RWPE1 (cell line): ENCODE measurements at regions not wholly inside any gene's neighbourhood (a gene's known extent, or its start where the extent isn't known, plus 50 kb on each side); places are given as distances from the start of the nearest gene placed in this dataset.

Experiments
- CTCF ChIA-PET: fragments of 350-600 bp; sonication (Branson Sonifier 250); formaldehyde crosslinking; extraction: SDS; loops from one replicate; lab custom pipeline; 2021; lab: Yijun Ruan, JAX
- POLR2A ChIA-PET: fragments of 400-600 bp; formaldehyde crosslinking; extraction: SDS; loops from one replicate; lab custom pipeline; 2020; ENCODE audit warnings: antibody characterized with exemption; ENCODE audit not compliant: low non-redundant PET; lab: Yijun Ruan, JAX
- DNase-seq: peaks from one replicate; pipeline ENCODE4 v3.0.0; 2012; ENCODE audit warnings: low spot score
- H3K27ac ChIP-seq: fragments of 450-650 bp; 2 replicates; pipeline ENCODE4 v1.5.1; 2017
- CTCF ChIP-seq: fragments of 450-650 bp; conservative IDR thresholded peaks from 2 replicates; pipeline ENCODE4 v1.5.1; 2017; ENCODE audit warnings: low read depth, mild to moderate bottlenecking

- DNase-seq: no peak
- POLR2A ChIA-PET: no interaction called here
- no peak for TF ChIP-seq CTCF
- CTCF ChIA-PET: no interaction called here
- no peak overlapping the region for H3K27ac ChIP-seq
These were observed 793.0 kb upstream of the FANCL start for GRCh38 chr2:59034106-59034505.

- CTCF ChIA-PET: no interaction called here
- no peak overlapping the region for H3K27ac ChIP-seq
- no peak for TF ChIP-seq CTCF
- POLR2A ChIA-PET: no interaction called here
- DNase-seq: no peak
These were observed 792.5 kb upstream of the FANCL start for GRCh38 chr2:59033661-59034060.

- TF ChIP-seq CTCF: no peak
- POLR2A ChIA-PET: no interaction called here
- no peak overlapping the region for H3K27ac ChIP-seq
- CTCF ChIA-PET: interaction anchor here (0.5 kb wide), 1 partner anchor 9 kb away, joined by 3 read pairs; no protein-coding TSS in a partner anchor
- no peak for DNase-seq
These were observed 791.4 kb upstream of the FANCL start for GRCh38 chr2:59032499-59032898.

- ChIA-PET CTCF (interaction anchor here (0.6 kb wide), 1 partner anchor 1500 kb away, joined by 3 read pairs; no protein-coding TSS in a partner anchor), POLR2A (no interaction called here)
- TF ChIP-seq CTCF: no peak
- H3K27ac ChIP-seq: no peak overlapping the region
- no peak for DNase-seq
These were observed 787.9 kb upstream of the FANCL start for GRCh38 chr2:59029058-59029457.

GRCh38 chr2:59027320-59027719 is 786.2 kb upstream of the FANCL start:
- no peak overlapping the region for H3K27ac ChIP-seq
- no peak for TF ChIP-seq CTCF
- POLR2A ChIA-PET: no interaction called here
- CTCF ChIA-PET: interaction anchor here (0.6 kb wide), 1 partner anchor 51 kb away, joined by 3 read pairs; no protein-coding TSS in a partner anchor
- no peak for DNase-seq

- POLR2A ChIA-PET: no interaction called here
- peak; percentile 10 for DNase-seq
- CTCF ChIA-PET: interaction anchor here (0.6 to 1.2 kb wide), 3 partner anchors 126 to 1360 kb away, joined by 3 read pairs; no protein-coding TSS in a partner anchor
- peak; percentile 57 for TF ChIP-seq CTCF
- H3K27ac ChIP-seq: no peak overlapping the region
These were observed 784.1 kb upstream of the FANCL start for GRCh38 chr2:59025157-59025757.
